B cell (primary cell): ENCODE measurements at regions not wholly inside any gene's neighbourhood (a gene's known extent, or its start where the extent isn't known, plus 50 kb on each side); places are given as distances from the start of the nearest gene placed in this dataset.

Source experiments
- CTCF ChIP-seq: fragments of 200-600 bp; IDR thresholded peaks from one replicate; pipeline ENCODE4 v1.8.0; 2022; ENCODE audit warnings: antibody characterized with exemption, mild to moderate bottlenecking
- EZH2 ChIP-seq: IDR thresholded peaks from 2 replicates; pipeline ENCODE4 v1.6.1; 2012; ENCODE audit warnings: borderline replicate concordance, low read depth, mild to moderate bottlenecking, moderate library complexity, low read length; ENCODE audit not compliant: insufficient read depth, poor library complexity, severe bottlenecking

DNA sequence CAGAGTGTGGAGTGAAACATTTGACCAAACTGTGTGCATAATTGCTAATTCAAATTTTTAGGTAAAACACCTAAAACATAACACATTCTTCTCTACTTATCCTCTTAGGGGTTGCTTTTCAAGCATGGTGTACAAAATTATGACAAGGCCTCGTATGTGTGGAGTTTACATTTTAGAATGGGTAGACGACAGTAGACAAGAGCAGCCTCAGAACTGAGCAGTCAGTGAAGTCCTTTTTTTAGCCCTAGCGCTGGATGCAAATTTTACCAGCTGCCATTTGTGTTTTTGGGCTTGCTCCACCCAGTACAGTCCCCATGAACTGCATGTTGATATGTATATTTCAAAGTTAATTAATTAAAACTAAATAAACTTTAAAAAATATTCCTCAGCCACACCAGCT lies 64.7 kb upstream of the TOP3B start:
- no peak for TF ChIP-seq CTCF
- no peak for TF ChIP-seq EZH2
